OCI-LY3 (cell line): ENCODE measurements at regions not wholly inside any gene's neighbourhood (a gene's known extent, or its start where the extent isn't known, plus 50 kb on each side); places are given as distances from the start of the nearest gene placed in this dataset.

Source experiments
- H2AFZ ChIP-seq: fragments of 200-600, 300-600 bp; shearing (Covaris generic); 2 replicates; pipeline ENCODE4 v1.6.0; 2014; ENCODE audit warnings: antibody characterized with exemption, low read depth, low read length
- H3K27ac ChIP-seq: fragments of 200-600, 300-600 bp; sonication (generic); 2 replicates; pipeline ENCODE4 v1.5.1; 2014; ENCODE audit warnings: mild to moderate bottlenecking, low read length, moderate library complexity, mixed read lengths
- H3K27me3 ChIP-seq: fragments of 200-600, 300-600 bp; sonication (generic); 2 replicates; pipeline ENCODE4 v1.6.1; 2014; ENCODE audit warnings: low read depth, low read length, mixed read lengths
- H3K36me3 ChIP-seq: fragments of 200-600, 300-600 bp; sonication (generic); replicated peaks from 2 replicates; pipeline ENCODE3; 2014; ENCODE audit warnings: low read depth, low read length, mixed read lengths
- H3K4me1 ChIP-seq: fragments of 300-600, 200-600 bp; sonication (generic); 2 replicates; pipeline ENCODE4 v1.6.1; 2014; ENCODE audit warnings: low read length, mixed read lengths
- H3K4me2 ChIP-seq: fragments of 200-600, 300-600 bp; sonication (generic); 2 replicates; pipeline ENCODE4 v1.6.1; 2014; ENCODE audit warnings: low read length, mixed read lengths
- H3K4me3 ChIP-seq: fragments of 300-600, 200-600 bp; sonication (generic); 2 replicates; pipeline ENCODE4 v1.5.1; 2014; ENCODE audit warnings: antibody characterized with exemption, mild to moderate bottlenecking, low read length, moderate library complexity
- H3K79me2 ChIP-seq: fragments of 300-600, 200-600 bp; shearing (Covaris generic); 2 replicates; pipeline ENCODE4 v1.6.1; 2014; ENCODE audit warnings: mild to moderate bottlenecking, low read length, mixed read lengths
- H3K9ac ChIP-seq: fragments of 300-600, 200-600 bp; shearing (Covaris generic); 2 replicates; pipeline ENCODE4 v1.6.0; 2014; ENCODE audit warnings: mild to moderate bottlenecking, low read length, moderate library complexity
- H3K9me3 ChIP-seq: fragments of 200-600, 300-600 bp; shearing (Covaris generic); 2 replicates; pipeline ENCODE4 v1.6.1; 2014; ENCODE audit warnings: low read length, mixed read lengths; ENCODE audit not compliant: insufficient read depth
- H4K20me1 ChIP-seq: fragments of 200-600, 300-600 bp; sonication (generic); 2 replicates; pipeline ENCODE4 v1.6.1; 2016; ENCODE audit warnings: low read length, mixed read lengths; ENCODE audit not compliant: insufficient read depth
- EZH2phosphoT487 ChIP-seq: fragments of 200-600 bp; shearing (Covaris generic); IDR thresholded peaks from 2 replicates; pipeline ENCODE4 v1.6.1; 2018; ENCODE audit warnings: antibody characterized with exemption, mixed run types, low read depth
- TF ChIP-seq, protein P1 (sequence below): fragments of 200-600, 300-600 bp; sonication (generic); IDR thresholded peaks from 2 replicates; pipeline ENCODE4 v1.5.1; 2014; ENCODE audit warnings: antibody characterized with exemption, low read length, low read depth

DNA sequence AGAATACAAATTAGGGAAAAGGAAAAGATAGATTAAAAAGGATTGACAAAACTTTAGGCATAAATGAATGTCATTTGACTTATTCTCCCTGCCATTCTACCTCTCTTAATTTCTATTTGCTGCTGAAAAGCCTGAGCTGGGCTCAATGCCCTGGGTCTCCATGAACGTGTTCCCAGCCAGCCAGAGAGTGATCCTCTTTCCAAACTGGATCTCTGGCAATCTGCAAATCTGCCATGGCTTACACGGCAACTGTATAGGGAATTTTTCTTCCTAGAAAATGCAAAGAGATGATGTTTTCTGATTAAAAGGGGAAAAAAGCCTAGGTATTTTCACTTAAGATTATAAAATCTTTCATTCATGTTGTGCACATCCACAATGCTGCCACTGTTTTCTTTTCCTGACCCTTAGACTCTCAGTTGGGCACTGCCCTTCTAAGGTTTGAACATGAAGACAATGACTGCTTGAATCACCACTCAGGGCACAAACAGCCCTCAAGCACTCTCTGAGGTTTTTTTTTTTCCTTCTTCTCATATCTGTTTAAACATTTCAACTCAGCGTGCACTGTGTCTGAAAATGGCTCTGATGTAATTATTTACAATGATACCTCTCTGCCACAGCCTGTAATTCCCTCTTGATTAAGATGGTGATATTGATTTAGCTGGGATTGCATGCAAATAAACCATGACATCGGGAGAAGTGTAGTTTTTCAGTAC is 60.3 kb downstream of the DACT1 start:
- Histone ChIP-seq H2AFZ (peak overlapping the region; percentile 55; the same call in 1 of the 2 replicates), H4K20me1 (no peaks in the 10 kb centered on the region), H3K79me2 (no peaks in the 10 kb centered on the region), H3K27me3 (no peaks in the 10 kb centered on the region), H3K4me1 (peaks cover 22% of the 10 kb centered on the region), H3K36me3 (no peaks in the 10 kb centered on the region), H3K4me2 (peak overlapping the region; percentile 46), H3K9me3 (no peaks in the 10 kb centered on the region), H3K4me3 (no peak overlapping the region), H3K27ac (peak overlapping the region; percentile 12; the same call in 1 of the 2 replicates), H3K9ac (peak overlapping the region; percentile 10; the same call in 1 of the 2 replicates)
- TF ChIP-seq, protein P1, sequence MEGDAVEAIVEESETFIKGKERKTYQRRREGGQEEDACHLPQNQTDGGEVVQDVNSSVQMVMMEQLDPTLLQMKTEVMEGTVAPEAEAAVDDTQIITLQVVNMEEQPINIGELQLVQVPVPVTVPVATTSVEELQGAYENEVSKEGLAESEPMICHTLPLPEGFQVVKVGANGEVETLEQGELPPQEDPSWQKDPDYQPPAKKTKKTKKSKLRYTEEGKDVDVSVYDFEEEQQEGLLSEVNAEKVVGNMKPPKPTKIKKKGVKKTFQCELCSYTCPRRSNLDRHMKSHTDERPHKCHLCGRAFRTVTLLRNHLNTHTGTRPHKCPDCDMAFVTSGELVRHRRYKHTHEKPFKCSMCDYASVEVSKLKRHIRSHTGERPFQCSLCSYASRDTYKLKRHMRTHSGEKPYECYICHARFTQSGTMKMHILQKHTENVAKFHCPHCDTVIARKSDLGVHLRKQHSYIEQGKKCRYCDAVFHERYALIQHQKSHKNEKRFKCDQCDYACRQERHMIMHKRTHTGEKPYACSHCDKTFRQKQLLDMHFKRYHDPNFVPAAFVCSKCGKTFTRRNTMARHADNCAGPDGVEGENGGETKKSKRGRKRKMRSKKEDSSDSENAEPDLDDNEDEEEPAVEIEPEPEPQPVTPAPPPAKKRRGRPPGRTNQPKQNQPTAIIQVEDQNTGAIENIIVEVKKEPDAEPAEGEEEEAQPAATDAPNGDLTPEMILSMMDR = no peak
- no peak for TF ChIP-seq EZH2phosphoT487

DNA sequence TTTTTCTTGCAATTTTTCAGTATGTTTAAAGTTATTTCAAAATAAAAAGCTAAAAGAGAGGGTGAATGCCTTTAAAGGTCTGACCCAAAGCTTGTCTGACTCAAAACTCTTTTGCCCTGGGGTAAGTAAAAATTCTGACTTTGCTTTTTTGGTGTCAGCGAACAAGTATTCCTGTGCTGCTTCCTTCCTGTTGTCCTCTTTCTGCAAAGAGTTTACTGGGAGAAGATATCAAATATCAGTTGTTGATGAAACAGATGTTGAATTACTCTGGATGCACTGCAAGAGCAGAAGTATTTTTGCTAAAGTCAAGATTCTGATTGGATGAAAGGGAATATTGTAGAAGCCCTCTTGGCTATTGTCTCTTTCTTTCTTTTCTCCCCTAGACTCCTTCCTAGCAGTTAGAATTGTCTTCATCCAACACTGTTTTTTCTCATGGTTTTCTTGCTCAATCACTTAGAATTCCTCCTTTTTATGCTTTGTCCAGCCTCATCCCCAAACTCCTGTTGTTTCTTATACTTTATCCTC is 62.0 kb downstream of the DACT1 start:
- H3K4me2 ChIP-seq = no peak overlapping the region
- H3K4me3 ChIP-seq = no peak overlapping the region
- no peaks in the 10 kb centered on the region for H3K9me3 ChIP-seq
- H3K79me2 ChIP-seq = no peaks in the 10 kb centered on the region
- TF ChIP-seq, protein P1 = no peak
- TF ChIP-seq EZH2phosphoT487 = no peak
- H2AFZ ChIP-seq = no peak overlapping the region
- H3K27ac ChIP-seq = no peak overlapping the region
- no peaks in the 10 kb centered on the region for H3K27me3 ChIP-seq
- no peaks in the 10 kb centered on the region for H3K36me3 ChIP-seq
- peaks cover 24% of the 10 kb centered on the region for H3K4me1 ChIP-seq
- no peak overlapping the region for H3K9ac ChIP-seq
- no peaks in the 10 kb centered on the region for H4K20me1 ChIP-seq

DNA sequence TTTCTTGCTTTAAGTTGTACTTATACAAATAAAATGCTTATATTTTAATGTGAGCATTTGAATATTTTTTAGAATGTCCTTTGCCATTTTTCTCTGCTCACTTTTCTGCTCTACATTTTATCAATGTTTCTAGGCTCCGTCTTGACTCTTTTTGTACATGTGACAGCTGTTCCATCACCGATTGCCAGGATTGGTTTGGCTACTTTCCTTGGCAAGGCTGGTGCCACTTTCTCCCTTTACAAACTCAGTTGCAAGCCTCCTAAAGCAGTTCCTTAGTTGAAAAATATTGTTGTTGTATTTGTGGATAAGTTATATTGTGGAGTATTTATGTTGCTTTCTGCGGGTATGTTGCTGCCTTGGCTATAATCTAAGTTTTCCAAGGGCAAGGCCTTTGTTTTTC is 63.4 kb downstream of the DACT1 start:
- Histone ChIP-seq H3K36me3 (no peaks in the 10 kb centered on the region), H3K27ac (no peak overlapping the region), H3K27me3 (no peaks in the 10 kb centered on the region), H2AFZ (no peak overlapping the region), H3K9ac (no peak overlapping the region), H3K9me3 (no peaks in the 10 kb centered on the region), H3K79me2 (no peaks in the 10 kb centered on the region), H3K4me2 (no peak overlapping the region), H3K4me3 (no peak overlapping the region), H3K4me1 (peaks cover 24% of the 10 kb centered on the region), H4K20me1 (no peaks in the 10 kb centered on the region)
- TF ChIP-seq, protein P1 = no peak
- TF ChIP-seq EZH2phosphoT487 = no peak

DNA sequence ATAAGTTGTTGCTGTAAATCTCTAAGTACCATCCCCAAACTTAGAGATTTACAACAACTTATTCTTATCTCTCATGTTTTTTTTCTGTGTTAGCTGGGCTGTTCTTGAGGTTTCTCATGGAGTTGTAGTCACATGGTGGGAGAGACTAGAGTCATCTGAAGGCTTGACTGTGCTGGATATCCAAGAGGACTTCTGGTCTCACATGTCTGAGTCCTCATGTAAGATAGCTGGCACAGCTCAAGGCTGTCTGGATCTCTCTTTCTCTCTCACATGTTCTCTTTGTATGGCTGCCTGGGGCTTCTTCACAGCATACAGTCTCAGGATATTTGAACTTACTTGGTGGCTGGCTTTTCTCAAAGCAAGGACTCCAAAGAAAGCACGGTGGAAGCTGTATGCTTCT is 63.8 kb downstream of the DACT1 start:
- TF ChIP-seq, protein P1 = no peak
- no peak for TF ChIP-seq EZH2phosphoT487
- H3K9ac ChIP-seq = no peak overlapping the region
- H4K20me1 ChIP-seq = no peaks in the 10 kb centered on the region
- no peaks in the 10 kb centered on the region for H3K9me3 ChIP-seq
- H3K4me3 ChIP-seq = no peak overlapping the region
- no peaks in the 10 kb centered on the region for H3K79me2 ChIP-seq
- peaks cover 24% of the 10 kb centered on the region for H3K4me1 ChIP-seq
- no peaks in the 10 kb centered on the region for H3K36me3 ChIP-seq
- no peak overlapping the region for H3K27ac ChIP-seq
- H3K27me3 ChIP-seq = no peaks in the 10 kb centered on the region
- no peak overlapping the region for H2AFZ ChIP-seq
- no peak overlapping the region for H3K4me2 ChIP-seq
